ENCODE measurements at regions not wholly inside any gene's neighbourhood (a gene's known extent, or its start where the extent isn't known, plus 50 kb on each side); places are given as distances from the start of the nearest gene placed in this dataset.
"Not testable (repeated sequence)": the region's sequence is repeated elsewhere in the genome, so short reads cannot be mapped to it uniquely, and the experiment has no call there.

- TF ChIP-seq EZH2phosphoT487 (IDR thresholded peaks at IDR 0.05; ENCODE audit: borderline replicate concordance); CTCF (conservative IDR thresholded peaks at IDR 0.05; ENCODE audit: low read length): not testable (repeated sequence)
Observed at GRCh38 chr7:81374641-81375040, 395.2 kb downstream of the HGF start.
